K562 (cell line): ENCODE measurements at regions not wholly inside any gene's neighbourhood (a gene's known extent, or its start where the extent isn't known, plus 50 kb on each side); places are given as distances from the start of the nearest gene placed in this dataset.
A peak's percentile ranks its signal among the peaks of the same experiment; 100 is the strongest.

Experiments
- ATAC-seq: fragments of 200-7000 bp; cut with Tn5 transposase; 3 replicates; pipeline ENCODE4 v1.9.1; 2020; ENCODE audit warnings: moderate library complexity
- BruUV-seq: library from RNA; stranded (reverse); fragments of 400-500 nt; replicated peaks from 2 replicates; lab custom pipeline; 2021; lab: Mats Ljungman, UMichigan
- CTCF ChIA-PET: fragments of 300-600 bp; formaldehyde crosslinking; extraction: SDS; loops from one replicate; lab custom pipeline; 2021; ENCODE audit warnings: low intra/inter-chr PET ratio; lab: Yijun Ruan, JAX
- POLR2A ChIA-PET: fragments of 300-600, 350-650 bp; sonication (Branson Sonifier 250); formaldehyde crosslinking; extraction: SDS; loops from one replicate; lab custom pipeline; 2021; ENCODE audit warnings: antibody characterized with exemption, inconsistent platforms; lab: Yijun Ruan, JAX
- DNase-seq, 4 experiments: peaks; one replicate each; pipeline versions ENCODE4 v3.0.0 to v3.0.0-alpha.2; 2011 to 2018; ENCODE audit warnings: low spot score in 3 of 4, mixed read lengths in 3 of 4; ENCODE audit errors: extremely low read depth in 1 of 4
- FAIRE-seq: peaks from 2 replicates; lab custom pipeline; 2011; peaks lifted over from hg19 to GRCh38; lab: Jason Lieb, UNC
- H2AFZ ChIP-seq: 2 replicates; pipeline ENCODE4 v1.6.0; 2011; ENCODE audit warnings: low read depth, low read length, control low read depth, inconsistent platforms
- H3K27ac ChIP-seq: fragments of 200-600 bp; 3 replicates; pipeline ENCODE4 v1.8.0; 2011; ENCODE audit warnings: low read depth, mild to moderate bottlenecking, control low read depth, inconsistent platforms, low read length, moderate library complexity, mixed read lengths; ENCODE audit errors: extremely low read depth
- H3K27me3 ChIP-seq, 2 experiments: fragments of 300-600 bp in 1 of 2; 2 replicates in 1 of 2; 3 replicates in 1 of 2; pipeline versions ENCODE4 v1.6.0 to v1.8.0; 2011; ENCODE audit warnings: inconsistent platforms in 2 of 2, low read length in 2 of 2, mild to moderate bottlenecking in 1 of 2, mixed read lengths in 1 of 2, moderate library complexity in 1 of 2; ENCODE audit not compliant: control insufficient read depth in 2 of 2, insufficient read depth in 2 of 2
- H3K36me3 ChIP-seq: fragments of 300-600 bp; 3 replicates; pipeline ENCODE4 v1.8.0; 2011; ENCODE audit warnings: mild to moderate bottlenecking, low read length, inconsistent platforms; ENCODE audit not compliant: control insufficient read depth, insufficient read depth
- H3K4me1 ChIP-seq, 2 experiments: fragments of 200-600 bp in 1 of 2; replicated peaks in 1 of 2; 2 replicates in 1 of 2; 3 replicates in 1 of 2; pipeline versions ENCODE4 v1.5.1 to v1.8.0; 2011; ENCODE audit warnings: inconsistent platforms in 2 of 2, low read length in 2 of 2, mild to moderate bottlenecking in 1 of 2, mixed read lengths in 1 of 2, moderate library complexity in 1 of 2; ENCODE audit not compliant: control insufficient read depth in 2 of 2, insufficient read depth in 2 of 2
- H3K4me2 ChIP-seq: 2 replicates; pipeline ENCODE4 v1.6.1; 2011; ENCODE audit warnings: low read length, control low read depth, inconsistent platforms, mixed read lengths; ENCODE audit not compliant: insufficient read depth
- H3K4me3 ChIP-seq: fragments of 200-600 bp; sonication (generic), shearing (Covaris generic); 2 replicates; pipeline ENCODE4 v1.5.1; 2016; ENCODE audit warnings: control low read depth, inconsistent platforms
- H3K79me2 ChIP-seq: fragments of 200-600 bp; 3 replicates; pipeline ENCODE4 v1.8.0; 2011; ENCODE audit warnings: low read length, inconsistent platforms; ENCODE audit not compliant: control insufficient read depth, insufficient read depth
- H3K9ac ChIP-seq, 2 experiments: 2 replicates each; pipeline versions ENCODE4 v1.6.0 to v1.6.1; 2011; ENCODE audit warnings: low read depth in 2 of 2, low read length in 2 of 2, control low read depth in 1 of 2, inconsistent platforms in 1 of 2, mild to moderate bottlenecking in 1 of 2, mixed read lengths in 1 of 2; ENCODE audit not compliant: insufficient read depth in 1 of 2
- H3K9me1 ChIP-seq: one replicate; pipeline ENCODE4 v1.6.0; 2011; ENCODE audit warnings: inconsistent platforms, mild to moderate bottlenecking, low read length, moderate library complexity; ENCODE audit not compliant: control insufficient read depth, insufficient read depth
- H3K9me3 ChIP-seq: replicated peaks from 2 replicates; pipeline ENCODE4 v1.5.1; 2011; ENCODE audit warnings: low read depth, low read length, inconsistent platforms; ENCODE audit not compliant: control insufficient read depth, insufficient read depth
- H4K20me1 ChIP-seq: replicated peaks from 2 replicates; pipeline ENCODE4 v1.6.1; 2011; ENCODE audit warnings: low read length, inconsistent platforms, mixed read lengths; ENCODE audit not compliant: control insufficient read depth, insufficient read depth
- CEBPB ChIP-seq: fragments of 450-650 bp; IDR thresholded peaks from 2 replicates; pipeline ENCODE4 v1.6.1; 2016; ENCODE audit warnings: missing genetic modification characterization, missing compliant biosample characterization
- CEBPG ChIP-seq, 3 experiments: fragments of 200-800 bp in 1 of 3; sonication (Bioruptor generic) in 1 of 3; sonication (generic) in 1 of 3; formaldehyde crosslinking in 1 of 3; IDR thresholded peaks in 2 of 3; conservative IDR thresholded peaks in 1 of 3; 2 replicates each; pipeline versions ENCODE4 v1.6.1 to v1.8.0; 2016 to 2022; ENCODE audit warnings: missing compliant biosample characterization in 2 of 3, missing genetic modification characterization in 2 of 3, mild to moderate bottlenecking in 1 of 3, missing genetic modification reagents in 1 of 3
- ZNF644 ChIP-seq: fragments of 200-800 bp; sonication (Bioruptor generic); IDR thresholded peaks from 2 replicates; pipeline ENCODE4 v1.6.1; 2016; ENCODE audit warnings: low read depth, missing genetic modification characterization, missing compliant biosample characterization
- WGBS: fragments of 100-300 bp; shearing (Covaris generic); methylation state at CpG from one replicate; pipeline ENCODE4 v1.1.6; 2016; ENCODE audit warnings: low coverage, mixed read lengths; ENCODE audit not compliant: insufficient coverage; ENCODE audit errors: missing lambda C conversion rate; 5-methylcytosine and 5-hydroxymethylcytosine counted together
- in situ Hi-C: fragments of 300-500 bp; cut with MboI; formaldehyde crosslinking; loops from 4 replicates; pipeline ENCODE4 v1.15.0; 2018; ENCODE audit warnings: inconsistent platforms, mixed read lengths
- intact Hi-C: fragments of 100-400 bp; cut with micrococcal nuclease; formaldehyde crosslinking; loops from 2 replicates; pipeline ENCODE4 v1.14.2; 2022
- TF ChIP-seq, protein P1 (sequence below): sonication (generic); formaldehyde crosslinking; IDR thresholded peaks from 2 replicates; pipeline ENCODE4 v1.8.0; 2023; ENCODE audit warnings: mild to moderate bottlenecking, missing genetic modification reagents

GRCh38 chr2:157935378-157935906 is 59.3 kb upstream of the ACVR1 start:
- Histone ChIP-seq H3K36me3 (no peaks in the 10 kb centered on the region), H3K27me3 (no peaks in the 10 kb centered on the region), H3K4me3 (no peak overlapping the region), H3K4me2 (no peak overlapping the region), H3K4me1 (peaks cover 16 to 69% of the 10 kb centered on the region in 2 experiments), H4K20me1 (no peaks in the 10 kb centered on the region), H3K9me1 (no peaks in the 10 kb centered on the region), H3K9me3 (no peaks in the 10 kb centered on the region), H3K79me2 (no peaks in the 10 kb centered on the region), H2AFZ (no peak overlapping the region), H3K27ac (no peak overlapping the region), H3K9ac (no peak overlapping the region)
- in situ Hi-C loops: no loop called here
- no TSS peak for BruUV-seq
- POLR2A ChIA-PET: interaction anchor here (0.8 to 1.7 kb wide), 5 partner anchors 8 to 97 kb away, joined by 3 to 7 read pairs (median 4); no protein-coding TSS in a partner anchor
- 23% methylated on average over 2 of the region's 2 CpGs for WGBS
- no peak for FAIRE-seq
- ATAC-seq: no peak
- CTCF ChIA-PET: no interaction called here
- TF ChIP-seq CEBPG (CRISPR knock-in tag; IDR thresholded peaks at IDR 0.05): no peak
- TF ChIP-seq CEBPG (tag; conservative IDR thresholded peaks at IDR 0.05 in 1 of 2, IDR thresholded peaks at IDR 0.05 in 1 of 2): peak; percentile 56 to 77; a peak in 3 of 4 replicates
- TF ChIP-seq, protein P1, sequence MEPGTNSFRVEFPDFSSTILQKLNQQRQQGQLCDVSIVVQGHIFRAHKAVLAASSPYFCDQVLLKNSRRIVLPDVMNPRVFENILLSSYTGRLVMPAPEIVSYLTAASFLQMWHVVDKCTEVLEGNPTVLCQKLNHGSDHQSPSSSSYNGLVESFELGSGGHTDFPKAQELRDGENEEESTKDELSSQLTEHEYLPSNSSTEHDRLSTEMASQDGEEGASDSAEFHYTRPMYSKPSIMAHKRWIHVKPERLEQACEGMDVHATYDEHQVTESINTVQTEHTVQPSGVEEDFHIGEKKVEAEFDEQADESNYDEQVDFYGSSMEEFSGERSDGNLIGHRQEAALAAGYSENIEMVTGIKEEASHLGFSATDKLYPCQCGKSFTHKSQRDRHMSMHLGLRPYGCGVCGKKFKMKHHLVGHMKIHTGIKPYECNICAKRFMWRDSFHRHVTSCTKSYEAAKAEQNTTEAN (CRISPR knock-in tag): no peak
- peak; percentile 88 for TF ChIP-seq CEBPB (tag)
- 0 out of 2 replicates have a peak, but pooled peaks have one; percentile 8 for TF ChIP-seq ZNF644 (tag)
- no peak for DNase-seq
- intact Hi-C loops: no loop called here
